IMR-90 (cell line): ENCODE measurements at regions not wholly inside any gene's neighbourhood (a gene's known extent, or its start where the extent isn't known, plus 50 kb on each side); places are given as distances from the start of the nearest gene placed in this dataset.

Source experiments
- ATAC-seq: fragments of 200-7000 bp; cut with Tn5 transposase; 2 replicates; pipeline ENCODE4 v1.9.1; 2020; ENCODE audit warnings: low read depth, mild to moderate bottlenecking, moderate library complexity
- BruUV-seq: library from RNA; stranded (reverse); fragments of 400-500 nt; replicated peaks from 2 replicates; lab custom pipeline; 2021; lab: Mats Ljungman, UMichigan
- CTCF ChIA-PET: fragments of 300-600 bp; formaldehyde crosslinking; extraction: SDS; loops from one replicate; lab custom pipeline; 2021; ENCODE audit warnings: antibody characterized with exemption; lab: Yijun Ruan, JAX
- POLR2A ChIA-PET: fragments of 300-600 bp; sonication (Branson Sonifier 250); formaldehyde crosslinking; loops from one replicate; lab custom pipeline; 2022; ENCODE audit warnings: antibody characterized with exemption; ENCODE audit not compliant: unreplicated experiment; lab: Charles Lee
- DNase-seq: peaks from one replicate; pipeline ENCODE4 v3.0.0; 2013
- H2AFZ ChIP-seq: replicated peaks from 2 replicates; pipeline ENCODE3; 2013; ENCODE audit warnings: low read length, mild to moderate bottlenecking; ENCODE audit not compliant: poor library complexity
- H2AK5ac ChIP-seq: 2 replicates; pipeline ENCODE4 v1.6.1; 2013; ENCODE audit warnings: low read depth, low read length, inconsistent platforms
- H2AK9ac ChIP-seq: replicated peaks from 2 replicates; pipeline ENCODE3; 2013; ENCODE audit warnings: mild to moderate bottlenecking, low read depth, low read length, moderate library complexity; ENCODE audit not compliant: poor library complexity
- H2BK120ac ChIP-seq: 2 replicates; pipeline ENCODE4 v1.6.1; 2013; ENCODE audit warnings: low read depth, low read length, inconsistent platforms
- H2BK15ac ChIP-seq: 3 replicates; pipeline ENCODE4 v1.6.1; 2013; ENCODE audit warnings: low read depth, low read length, inconsistent platforms
- H2BK20ac ChIP-seq: 2 replicates; pipeline ENCODE4 v1.6.1; 2013; ENCODE audit warnings: low read depth, mild to moderate bottlenecking, inconsistent platforms, low read length, moderate library complexity
- H2BK5ac ChIP-seq: 2 replicates; pipeline ENCODE4 v1.6.1; 2013; ENCODE audit warnings: mild to moderate bottlenecking, low read depth, low read length, inconsistent platforms; ENCODE audit not compliant: poor library complexity, severe bottlenecking
- H3K14ac ChIP-seq: replicated peaks from 2 replicates; pipeline ENCODE4 v1.6.1; 2013; ENCODE audit warnings: low read depth, low read length, inconsistent platforms
- H3K18ac ChIP-seq: 2 replicates; pipeline ENCODE4 v1.6.1; 2013; ENCODE audit warnings: low read depth, low read length, control low read depth
- H3K23ac ChIP-seq: 2 replicates; pipeline ENCODE4 v1.6.1; 2013; ENCODE audit warnings: low read depth, low read length, inconsistent platforms
- H3K27ac ChIP-seq: 2 replicates; pipeline ENCODE4 v1.5.1; 2013; ENCODE audit warnings: mild to moderate bottlenecking, control low read depth, low read length; ENCODE audit not compliant: insufficient read depth
- H3K27me3 ChIP-seq: 2 replicates; pipeline ENCODE4 v1.6.1; 2013; ENCODE audit warnings: low read length; ENCODE audit not compliant: control insufficient read depth, insufficient read depth
- H3K36me3 ChIP-seq: 2 replicates; pipeline ENCODE4 v1.6.1; 2013; ENCODE audit warnings: low read length, mixed read lengths; ENCODE audit not compliant: control insufficient read depth, insufficient read depth
- H3K4ac ChIP-seq: 2 replicates; pipeline ENCODE4 v1.6.1; 2013; ENCODE audit warnings: low read depth, low read length, inconsistent platforms
- H3K4me1 ChIP-seq: 2 replicates; pipeline ENCODE4 v1.6.1; 2013; ENCODE audit warnings: low read length, mixed read lengths; ENCODE audit not compliant: control insufficient read depth, insufficient read depth
- H3K4me2 ChIP-seq: 2 replicates; pipeline ENCODE4 v1.6.1; 2013; ENCODE audit warnings: low read depth, mild to moderate bottlenecking, control low read depth, low read length, moderate library complexity
- H3K4me3 ChIP-seq: 2 replicates; pipeline ENCODE4 v1.5.1; 2013; ENCODE audit warnings: low read depth, mild to moderate bottlenecking, control low read depth, low read length, moderate library complexity; ENCODE audit not compliant: insufficient read depth
- H3K56ac ChIP-seq: 2 replicates; pipeline ENCODE4 v1.6.1; 2013; ENCODE audit warnings: low read length, inconsistent platforms; ENCODE audit not compliant: insufficient read depth; ENCODE audit errors: extremely low read depth
- H3K79me1 ChIP-seq, 2 experiments: 2 replicates each; pipeline ENCODE4 v1.6.1; 2013; ENCODE audit warnings: low read length in 2 of 2, inconsistent platforms in 1 of 2, low read depth in 1 of 2
- H3K9ac ChIP-seq: 2 replicates; pipeline ENCODE4 v1.6.1; 2013; ENCODE audit warnings: low read depth, low read length, control low read depth
- H3K9me1 ChIP-seq: 2 replicates; pipeline ENCODE4 v1.6.1; 2013; ENCODE audit warnings: low read length, inconsistent platforms; ENCODE audit not compliant: insufficient read depth
- H3K9me3 ChIP-seq: 2 replicates; pipeline ENCODE4 v1.6.1; 2013; ENCODE audit warnings: low read length; ENCODE audit not compliant: control insufficient read depth, insufficient read depth
- H4K20me1 ChIP-seq: 2 replicates; pipeline ENCODE4 v1.6.1; 2013; ENCODE audit warnings: low read length, inconsistent platforms; ENCODE audit not compliant: insufficient read depth
- H4K5ac ChIP-seq: 2 replicates; pipeline ENCODE4 v1.6.1; 2013; ENCODE audit warnings: mild to moderate bottlenecking, low read depth, low read length, control low read depth
- H4K8ac ChIP-seq, 2 experiments: 2 replicates each; pipeline ENCODE4 v1.6.1; 2013; ENCODE audit warnings: low read depth in 2 of 2, low read length in 2 of 2, control low read depth in 1 of 2, inconsistent platforms in 1 of 2
- H4K91ac ChIP-seq: 2 replicates; pipeline ENCODE4 v1.6.1; 2013; ENCODE audit warnings: low read depth, low read length, inconsistent platforms; ENCODE audit not compliant: insufficient read depth
- BHLHE40 ChIP-seq: fragments of 150-350 bp; IDR thresholded peaks from 2 replicates; pipeline ENCODE4 v1.6.1; 2016; ENCODE audit warnings: mild to moderate bottlenecking, low read depth, low read length
- CEBPB ChIP-seq: IDR thresholded peaks from 2 replicates; pipeline ENCODE4 v1.6.1; 2012; ENCODE audit warnings: low read depth, low read length, improper control_type of control experiment
- CHD1 ChIP-seq: IDR thresholded peaks from 2 replicates; pipeline ENCODE4 v1.6.1; 2012; ENCODE audit warnings: low read depth, low read length, improper control_type of control experiment
- ELK1 ChIP-seq: fragments of 150-350 bp; IDR thresholded peaks from 2 replicates; pipeline ENCODE4 v1.6.1; 2016; ENCODE audit warnings: low read depth, mild to moderate bottlenecking, low read length, moderate library complexity, borderline replicate concordance
- FOS ChIP-seq: fragments of 150-350 bp; IDR thresholded peaks from 2 replicates; pipeline ENCODE4 v1.6.1; 2016; ENCODE audit warnings: low read depth, low read length
- MAFK ChIP-seq: IDR thresholded peaks from 2 replicates; pipeline ENCODE4 v1.6.1; 2012; ENCODE audit warnings: low read depth, low read length, improper control_type of control experiment
- MAZ ChIP-seq: IDR thresholded peaks from 2 replicates; pipeline ENCODE4 v1.6.1; 2012; ENCODE audit warnings: low read depth, mild to moderate bottlenecking, low read length, improper control_type of control experiment, moderate library complexity, borderline replicate concordance
- NFE2L2 ChIP-seq: fragments of 150-350 bp; IDR thresholded peaks from 2 replicates; pipeline ENCODE4 v1.6.1; 2016; ENCODE audit warnings: low read depth, mild to moderate bottlenecking, low read length
- POLR2A ChIP-seq: IDR thresholded peaks from 2 replicates; pipeline ENCODE4 v1.6.1; 2012; ENCODE audit warnings: mild to moderate bottlenecking, low read depth, low read length
- RAD21 ChIP-seq: IDR thresholded peaks from 2 replicates; pipeline ENCODE4 v1.6.1; 2012; ENCODE audit warnings: low read length, improper control_type of control experiment
- RCOR1 ChIP-seq: IDR thresholded peaks from 2 replicates; pipeline ENCODE4 v1.6.1; 2012; ENCODE audit warnings: mild to moderate bottlenecking, low read length, improper control_type of control experiment; ENCODE audit not compliant: insufficient replicate concordance
- RFX5 ChIP-seq: IDR thresholded peaks from 2 replicates; pipeline ENCODE4 v1.8.0; 2012; ENCODE audit warnings: low read depth, mild to moderate bottlenecking, low read length, moderate library complexity
- SMC3 ChIP-seq: fragments of 150-350 bp; IDR thresholded peaks from 2 replicates; pipeline ENCODE4 v1.6.1; 2016; ENCODE audit warnings: low read depth, mild to moderate bottlenecking, antibody characterized with exemption, low read length, moderate library complexity
- USF2 ChIP-seq: fragments of 150-350 bp; IDR thresholded peaks from 2 replicates; pipeline ENCODE4 v1.6.1; 2017; ENCODE audit warnings: mild to moderate bottlenecking, antibody characterized with exemption, low read length, low read depth
- WGBS, 2 experiments: methylation state at CpG; one replicate each; pipeline versions ENCODE4 v1.1.5 to v1.1.7; 2013; ENCODE audit warnings: missing lambda C conversion rate in 2 of 2; ENCODE audit not compliant: insufficient read length in 1 of 2; ENCODE audit errors: extremely low coverage in 2 of 2; 5-methylcytosine and 5-hydroxymethylcytosine counted together
- dilution Hi-C: fragments of 300-500 bp; cut with HindIII; formaldehyde crosslinking; loops from one replicate; pipeline ENCODE4 v1.14.3; 2018; ENCODE audit warnings: low sequenced_read_pairs; ENCODE audit not compliant: unreplicated experiment
- in situ Hi-C: fragments of 300-500 bp; cut with MboI; formaldehyde crosslinking; loops from 3 replicates; pipeline ENCODE4 v1.14.3; 2019; ENCODE audit warnings: low sequenced_read_pairs, inconsistent platforms, mixed read lengths
- intact Hi-C: fragments of 100-400 bp; cut with micrococcal nuclease; formaldehyde crosslinking; loops from 2 replicates; pipeline ENCODE4 v1.10.0; 2022

GRCh38 chr4:19054916-19055315 lies 1033.4 kb upstream of the LCORL start:
- no peak overlapping the region for H3K27ac ChIP-seq
- TF ChIP-seq RCOR1 (no peak), CHD1 (no peak), NFE2L2 (no peak), FOS (no peak), CEBPB (no peak), USF2 (no peak), BHLHE40 (no peak), SMC3 (no peak), MAFK (no peak), MAZ (no peak), ELK1 (no peak), RAD21 (no peak), RFX5 (no peak), POLR2A (no peak)
- H3K14ac ChIP-seq: no peak overlapping the region
- no peak overlapping the region for H2BK5ac ChIP-seq
- intact Hi-C loops: no loop called here
- no peaks in the 10 kb centered on the region for H4K20me1 ChIP-seq
- no CpG with 5 or more reads among the region's 1 CpG for WGBS, 2 experiments
- ATAC-seq (no peak), DNase-seq (no peak)
- no peak overlapping the region for H3K4me3 ChIP-seq
- no peak overlapping the region for H4K91ac ChIP-seq
- dilution Hi-C loops: no loop called here
- no peak overlapping the region for H2BK20ac ChIP-seq
- no peaks in the 10 kb centered on the region for H3K4me1 ChIP-seq
- H4K5ac ChIP-seq: no peak overlapping the region
- H2AFZ ChIP-seq: no peak overlapping the region
- in situ Hi-C loops: loop anchor here (10.0 kb wide), 1 partner anchor 310 kb away; no protein-coding TSS in a partner anchor
- H3K27me3 ChIP-seq: no peaks in the 10 kb centered on the region
- no peaks in the 10 kb centered on the region for H3K9me1 ChIP-seq
- H3K4ac ChIP-seq: no peak overlapping the region
- H3K4me2 ChIP-seq: no peak overlapping the region
- no peaks in the 10 kb centered on the region for H3K36me3 ChIP-seq
- ChIA-PET POLR2A (no interaction called here), CTCF (no interaction called here)
- no peak overlapping the region for H3K56ac ChIP-seq
- no peak overlapping the region for H4K8ac ChIP-seq
- no peak overlapping the region for H3K18ac ChIP-seq
- no peaks in the 10 kb centered on the region for H3K79me1 ChIP-seq
- no TSS peak for BruUV-seq
- no peak overlapping the region for H3K9ac ChIP-seq
- no peak overlapping the region for H2AK9ac ChIP-seq
- no peak overlapping the region for H3K23ac ChIP-seq
- no peak overlapping the region for H2AK5ac ChIP-seq
- no peak overlapping the region for H2BK120ac ChIP-seq
- no peaks in the 10 kb centered on the region for H3K9me3 ChIP-seq
- H2BK15ac ChIP-seq: no peak overlapping the region
